ENCODE measurements at regions not wholly inside any gene's neighbourhood (a gene's known extent, or its start where the extent isn't known, plus 50 kb on each side); places are given as distances from the start of the nearest gene placed in this dataset.

DNA sequence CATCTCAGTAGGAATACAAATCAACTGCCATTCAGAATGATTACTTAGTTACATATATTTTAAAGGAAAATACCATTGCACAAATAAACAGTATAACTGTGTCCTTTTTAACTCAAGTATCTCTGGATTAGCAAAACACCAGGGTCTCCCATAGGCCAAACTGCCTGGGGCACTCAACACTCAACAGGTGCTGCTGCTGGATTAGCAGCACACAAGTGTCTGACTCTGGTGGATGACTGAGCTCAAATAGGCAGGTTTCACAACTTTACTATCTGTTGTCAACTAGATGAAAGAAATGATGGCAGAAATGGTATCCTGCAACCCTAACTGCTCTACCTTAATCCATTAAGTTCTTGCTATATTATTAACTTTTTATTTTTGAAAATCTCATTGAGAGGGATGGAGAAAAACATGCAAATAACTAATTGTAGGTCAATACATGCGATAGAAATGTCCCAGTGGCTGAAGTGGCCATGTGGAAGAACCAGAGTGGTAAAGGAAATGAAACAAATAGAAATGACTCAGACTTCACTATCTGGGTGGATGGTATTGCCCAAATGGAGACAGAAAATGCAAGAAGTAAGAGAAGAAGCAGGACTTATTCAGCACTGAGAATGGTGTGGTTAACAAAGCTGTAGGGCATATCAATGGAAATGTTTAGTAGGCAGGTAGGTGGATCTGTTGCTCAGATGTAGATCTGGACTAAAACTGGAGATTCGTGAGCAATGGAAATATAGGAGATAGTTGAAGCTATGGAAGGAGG, 90.8 kb upstream of the CCDC190 start:
- TF ChIP-seq, protein P1, sequence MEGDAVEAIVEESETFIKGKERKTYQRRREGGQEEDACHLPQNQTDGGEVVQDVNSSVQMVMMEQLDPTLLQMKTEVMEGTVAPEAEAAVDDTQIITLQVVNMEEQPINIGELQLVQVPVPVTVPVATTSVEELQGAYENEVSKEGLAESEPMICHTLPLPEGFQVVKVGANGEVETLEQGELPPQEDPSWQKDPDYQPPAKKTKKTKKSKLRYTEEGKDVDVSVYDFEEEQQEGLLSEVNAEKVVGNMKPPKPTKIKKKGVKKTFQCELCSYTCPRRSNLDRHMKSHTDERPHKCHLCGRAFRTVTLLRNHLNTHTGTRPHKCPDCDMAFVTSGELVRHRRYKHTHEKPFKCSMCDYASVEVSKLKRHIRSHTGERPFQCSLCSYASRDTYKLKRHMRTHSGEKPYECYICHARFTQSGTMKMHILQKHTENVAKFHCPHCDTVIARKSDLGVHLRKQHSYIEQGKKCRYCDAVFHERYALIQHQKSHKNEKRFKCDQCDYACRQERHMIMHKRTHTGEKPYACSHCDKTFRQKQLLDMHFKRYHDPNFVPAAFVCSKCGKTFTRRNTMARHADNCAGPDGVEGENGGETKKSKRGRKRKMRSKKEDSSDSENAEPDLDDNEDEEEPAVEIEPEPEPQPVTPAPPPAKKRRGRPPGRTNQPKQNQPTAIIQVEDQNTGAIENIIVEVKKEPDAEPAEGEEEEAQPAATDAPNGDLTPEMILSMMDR (IDR thresholded peaks at IDR 0.05) = no peak
- no peak for TF ChIP-seq POLR2AphosphoS5 (IDR thresholded peaks at IDR 0.05; ENCODE audit: low read depth, low read length)
